Astrocyte (in vitro differentiated cells and primary cell): ENCODE measurements at regions not wholly inside any gene's neighbourhood (a gene's known extent, or its start where the extent isn't known, plus 50 kb on each side); places are given as distances from the start of the nearest gene placed in this dataset.

Experiments used
- EZH2 ChIP-seq: IDR thresholded peaks from 2 replicates; pipeline ENCODE4 v1.6.1; 2012; ENCODE audit warnings: mild to moderate bottlenecking, low read length, inconsistent platforms; ENCODE audit not compliant: insufficient read depth
- TF ChIP-seq, protein P1 (sequence below): IDR thresholded peaks from 2 replicates; pipeline ENCODE4 v1.5.1; 2011; ENCODE audit warnings: low read depth, mild to moderate bottlenecking, inconsistent platforms, low read length, moderate library complexity; ENCODE audit not compliant: insufficient read depth

DNA sequence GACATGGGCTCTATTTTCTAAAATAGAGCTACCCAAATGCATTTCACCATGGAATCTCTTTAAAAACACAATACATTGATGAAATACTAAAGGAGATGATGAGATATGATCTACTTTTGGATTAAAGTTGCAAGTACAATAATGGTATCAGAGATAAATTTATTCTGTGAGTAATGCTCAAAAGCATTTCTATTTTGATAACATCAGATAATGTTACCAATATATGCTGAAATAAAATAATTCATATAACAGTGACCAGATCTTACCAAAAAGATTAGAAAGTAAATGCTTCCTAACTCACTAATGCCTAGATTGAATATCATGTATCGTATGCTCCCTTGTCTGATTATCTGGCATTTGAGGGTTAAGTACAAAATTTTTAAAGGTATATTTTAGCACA is 761.8 kb upstream of the ZNF608 start:
- TF ChIP-seq, protein P1, sequence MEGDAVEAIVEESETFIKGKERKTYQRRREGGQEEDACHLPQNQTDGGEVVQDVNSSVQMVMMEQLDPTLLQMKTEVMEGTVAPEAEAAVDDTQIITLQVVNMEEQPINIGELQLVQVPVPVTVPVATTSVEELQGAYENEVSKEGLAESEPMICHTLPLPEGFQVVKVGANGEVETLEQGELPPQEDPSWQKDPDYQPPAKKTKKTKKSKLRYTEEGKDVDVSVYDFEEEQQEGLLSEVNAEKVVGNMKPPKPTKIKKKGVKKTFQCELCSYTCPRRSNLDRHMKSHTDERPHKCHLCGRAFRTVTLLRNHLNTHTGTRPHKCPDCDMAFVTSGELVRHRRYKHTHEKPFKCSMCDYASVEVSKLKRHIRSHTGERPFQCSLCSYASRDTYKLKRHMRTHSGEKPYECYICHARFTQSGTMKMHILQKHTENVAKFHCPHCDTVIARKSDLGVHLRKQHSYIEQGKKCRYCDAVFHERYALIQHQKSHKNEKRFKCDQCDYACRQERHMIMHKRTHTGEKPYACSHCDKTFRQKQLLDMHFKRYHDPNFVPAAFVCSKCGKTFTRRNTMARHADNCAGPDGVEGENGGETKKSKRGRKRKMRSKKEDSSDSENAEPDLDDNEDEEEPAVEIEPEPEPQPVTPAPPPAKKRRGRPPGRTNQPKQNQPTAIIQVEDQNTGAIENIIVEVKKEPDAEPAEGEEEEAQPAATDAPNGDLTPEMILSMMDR: no peak
- TF ChIP-seq EZH2: no peak
